GM21723 (cell line): ENCODE measurements at regions not wholly inside any gene's neighbourhood (a gene's known extent, or its start where the extent isn't known, plus 50 kb on each side); places are given as distances from the start of the nearest gene placed in this dataset.

Experiments used
- ATAC-seq: cut with Tn5 transposase; IDR thresholded peaks from one replicate; pipeline ENCODE4 v1.9.1; 2021; ENCODE audit warnings: mild to moderate bottlenecking, moderate library complexity; ENCODE audit not compliant: unreplicated experiment

GRCh38 chr15:46766021-46766420, 951.3 kb upstream of the SEMA6D start:
- ATAC-seq = no peak

DNA sequence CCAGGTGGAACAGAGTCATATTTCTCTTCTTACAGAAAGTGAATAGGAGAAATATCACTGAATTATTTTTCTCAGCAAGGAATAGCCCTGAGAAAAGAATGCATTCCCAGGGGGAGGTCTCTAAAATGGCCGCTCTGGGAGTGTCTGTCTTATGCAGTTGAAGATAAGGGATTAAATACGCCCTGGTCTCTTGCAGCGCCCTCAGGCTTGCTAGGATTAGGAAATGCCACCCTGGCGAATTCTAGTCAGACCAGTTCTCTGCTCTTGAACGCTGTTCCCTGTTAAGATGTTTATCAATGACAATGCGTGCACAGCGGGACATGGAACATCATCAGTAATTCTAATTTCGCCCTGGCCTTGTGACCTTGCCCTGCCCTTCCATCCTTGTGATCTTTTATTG, 949.0 kb upstream of the SEMA6D start:
- ATAC-seq = no peak

DNA sequence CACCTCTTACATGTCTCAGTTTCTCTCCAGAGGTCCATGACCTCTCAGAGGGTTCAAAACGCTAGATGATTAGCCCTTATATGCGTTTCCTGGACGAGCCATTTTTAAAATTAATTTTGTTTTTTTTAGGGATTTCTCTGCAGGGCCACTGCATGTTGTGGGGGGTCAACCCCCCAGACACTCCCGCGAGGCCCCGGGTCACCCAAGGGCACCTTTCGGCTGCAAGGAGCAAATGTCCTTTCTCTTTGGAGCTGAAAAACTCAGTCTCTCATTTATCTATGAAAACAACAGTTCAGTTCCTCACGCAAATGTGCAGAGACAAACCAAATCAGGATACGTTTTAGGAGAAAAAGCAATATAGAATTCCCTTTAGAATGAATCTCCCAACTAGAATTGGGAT, 944.3 kb upstream of the SEMA6D start:
- ATAC-seq = no peak

DNA sequence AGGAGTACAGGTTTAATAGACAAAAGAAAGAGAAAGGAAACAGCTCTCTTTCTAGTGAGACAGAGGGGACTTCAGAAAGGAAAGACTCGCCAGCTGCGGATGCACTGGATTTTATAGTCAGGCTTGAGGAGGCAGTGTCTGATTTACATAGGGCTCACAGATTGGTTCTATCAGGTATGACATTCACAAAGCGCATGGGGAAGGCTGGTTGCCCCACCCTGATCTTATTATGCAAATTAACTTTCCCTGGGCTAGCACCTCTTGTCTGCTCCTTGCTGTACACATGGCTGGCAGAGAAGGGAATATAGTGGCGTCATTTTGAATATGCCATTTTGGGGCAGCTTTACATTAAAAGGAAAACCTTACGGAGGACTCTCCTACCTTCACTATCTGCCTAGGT, 938.4 kb upstream of the SEMA6D start:
- ATAC-seq = no peak

DNA sequence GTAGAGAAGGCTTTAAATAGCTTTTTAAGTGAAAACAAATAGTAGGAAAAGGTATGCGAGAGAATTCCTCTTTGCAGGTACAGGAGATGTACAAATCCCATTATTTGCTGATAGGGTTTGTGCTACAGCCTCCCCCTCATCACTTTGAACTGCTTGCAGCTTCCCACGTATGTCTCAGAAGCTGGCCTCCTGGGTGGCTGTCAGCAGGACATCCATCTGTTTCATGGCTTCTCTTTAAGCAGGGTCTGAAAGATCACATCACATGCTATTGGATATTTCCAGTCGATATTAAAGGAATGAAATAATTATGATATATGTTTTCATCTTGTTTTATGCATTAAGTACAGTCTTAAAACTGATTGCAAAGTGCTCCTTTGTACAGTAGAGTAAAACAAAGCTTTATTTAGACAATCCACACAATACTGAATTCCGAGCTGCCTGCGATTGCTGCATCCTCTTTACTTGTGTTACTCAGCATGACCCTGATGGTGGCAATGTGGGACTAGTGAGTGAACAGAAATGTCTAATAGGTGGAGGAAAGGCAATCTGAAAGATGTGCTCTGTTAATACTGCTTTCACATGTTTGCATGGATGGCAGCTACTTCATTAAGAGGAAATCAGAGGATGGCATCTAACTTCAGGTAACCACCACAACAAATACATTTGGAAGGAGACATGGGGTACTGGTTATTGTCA, 930.6 kb upstream of the SEMA6D start:
- ATAC-seq = no peak

DNA sequence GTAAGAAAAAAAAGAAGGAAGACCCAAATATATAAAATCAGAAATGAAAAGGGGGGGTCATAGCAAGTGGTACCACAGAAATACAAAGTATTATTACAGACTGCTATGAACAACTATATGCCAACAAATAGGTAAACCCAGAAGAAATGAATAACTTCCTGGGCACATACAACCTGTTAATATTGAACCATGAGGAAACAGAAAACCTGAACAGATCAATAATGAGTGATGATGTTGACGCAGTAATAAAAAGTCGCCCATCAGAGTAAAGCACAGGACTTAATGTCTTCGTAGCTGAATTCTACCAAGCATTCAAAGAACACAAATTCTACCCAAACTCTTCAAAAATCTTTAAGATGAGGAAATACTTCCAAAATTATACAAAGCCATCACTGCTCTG, 921.6 kb upstream of the SEMA6D start:
- no peak for ATAC-seq

DNA sequence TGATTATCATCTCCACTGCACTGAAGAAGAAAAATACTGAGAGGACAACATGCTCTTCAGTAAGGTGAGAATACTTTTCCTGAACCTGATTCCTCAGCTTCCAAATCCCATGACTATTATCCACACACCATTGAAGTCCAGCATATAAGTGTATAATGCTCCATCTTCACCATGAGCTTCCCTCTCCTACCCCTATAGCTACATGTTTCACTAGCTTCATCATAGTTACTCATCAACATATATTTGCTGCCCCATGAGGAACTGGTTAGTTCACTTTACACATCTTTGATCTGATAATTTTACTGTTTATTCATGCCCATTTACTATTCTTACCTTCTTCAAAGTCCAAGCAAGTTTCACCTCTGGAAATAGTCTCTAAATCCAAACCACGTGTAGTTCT, 908.5 kb upstream of the SEMA6D start:
- ATAC-seq = no peak

GRCh38 chr15:46815240-46815639, 902.1 kb upstream of the SEMA6D start:
- no peak for ATAC-seq

DNA sequence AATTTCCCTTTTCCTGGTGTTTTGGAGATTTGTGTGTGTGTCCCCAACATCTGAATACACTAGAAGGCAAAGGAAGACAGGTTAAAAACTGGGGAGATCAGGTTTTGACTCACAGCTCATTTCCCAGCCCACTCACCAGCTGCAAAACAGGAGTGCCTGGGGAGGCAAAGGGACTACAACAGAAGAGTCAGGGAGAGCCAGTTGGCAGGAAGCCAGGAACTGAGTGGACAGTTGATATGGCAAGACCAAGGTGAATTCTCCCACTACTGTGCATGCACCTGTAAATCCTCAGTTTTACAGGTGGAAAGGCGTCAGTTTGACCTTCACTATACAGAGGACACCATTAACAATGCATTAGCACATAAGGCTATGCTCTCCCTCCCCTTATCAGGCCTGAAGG, 901.5 kb upstream of the SEMA6D start:
- no peak for ATAC-seq

DNA sequence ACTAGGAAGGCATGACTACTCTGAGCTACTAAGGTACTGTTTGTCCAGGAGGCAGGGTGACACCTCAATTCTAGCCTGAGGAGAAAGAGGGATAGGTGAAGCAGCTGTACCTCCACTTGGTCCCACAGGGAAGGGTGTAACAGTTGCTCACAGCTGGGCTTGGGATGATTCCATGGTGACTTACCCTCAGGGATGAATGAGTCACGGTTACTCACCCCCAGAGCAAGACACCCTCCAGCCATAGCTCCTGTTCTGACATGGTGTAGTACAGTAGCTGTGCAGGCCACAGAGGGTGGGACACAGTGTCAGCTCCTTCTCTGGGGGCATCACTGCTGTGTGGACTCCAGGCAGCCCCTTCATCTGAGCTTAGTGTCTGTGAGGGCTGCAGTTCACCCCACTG, 868.6 kb upstream of the SEMA6D start:
- no peak for ATAC-seq

- no peak for ATAC-seq
These were observed 863.7 kb upstream of the SEMA6D start for GRCh38 chr15:46853600-46853999.

- no peak for ATAC-seq
These were observed 862.7 kb upstream of the SEMA6D start for GRCh38 chr15:46854564-46854963.

DNA sequence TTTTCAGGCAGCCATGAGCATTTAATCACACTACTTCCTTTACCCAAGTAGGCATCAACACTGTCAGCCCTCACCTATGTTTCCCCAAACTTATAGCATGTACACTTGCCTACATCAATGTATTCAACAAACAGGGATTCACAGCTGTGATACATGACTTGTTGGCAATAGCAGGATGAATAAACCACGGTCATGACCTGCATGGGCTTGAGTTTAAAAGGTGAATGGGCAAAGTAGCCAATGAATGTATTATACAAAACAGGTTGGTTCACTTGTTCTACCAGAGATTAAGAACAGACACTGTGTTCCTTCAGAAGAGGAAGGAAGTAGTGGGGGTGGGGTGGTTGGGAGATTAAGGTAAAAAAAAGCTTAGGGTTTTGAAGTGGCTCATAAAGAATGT, 861.9 kb upstream of the SEMA6D start:
- no peak for ATAC-seq

DNA sequence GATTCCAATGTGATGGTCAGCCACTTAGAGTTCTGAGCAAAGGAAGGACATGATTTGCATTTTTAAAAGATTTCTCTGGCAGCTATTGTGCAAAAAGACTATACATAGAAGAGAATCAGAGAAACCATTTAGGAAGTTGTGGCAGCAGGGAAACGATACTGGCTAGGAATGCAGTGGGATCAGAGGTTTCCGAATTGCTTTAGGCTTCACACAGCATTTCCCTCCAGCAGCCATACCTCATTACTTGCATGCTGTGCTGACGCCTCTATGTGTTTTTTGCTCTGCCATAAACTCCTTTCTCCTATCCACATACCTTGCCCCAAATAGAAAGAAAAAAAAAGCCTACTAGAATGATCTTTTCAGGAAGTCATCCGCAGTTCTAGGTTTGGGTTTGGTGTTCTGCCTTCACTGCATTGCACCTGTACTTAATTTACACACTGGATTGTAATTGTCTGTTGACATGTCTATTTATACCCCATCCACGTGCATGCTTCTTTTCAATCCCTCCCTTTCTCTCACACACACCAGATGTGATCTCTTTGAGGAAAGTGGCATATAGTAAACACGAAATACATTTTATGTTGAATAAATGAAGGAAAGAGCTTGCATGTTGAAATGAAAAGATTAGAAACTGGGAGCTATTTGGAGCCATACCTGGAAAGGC, 860.3 kb upstream of the SEMA6D start:
- no peak for ATAC-seq

DNA sequence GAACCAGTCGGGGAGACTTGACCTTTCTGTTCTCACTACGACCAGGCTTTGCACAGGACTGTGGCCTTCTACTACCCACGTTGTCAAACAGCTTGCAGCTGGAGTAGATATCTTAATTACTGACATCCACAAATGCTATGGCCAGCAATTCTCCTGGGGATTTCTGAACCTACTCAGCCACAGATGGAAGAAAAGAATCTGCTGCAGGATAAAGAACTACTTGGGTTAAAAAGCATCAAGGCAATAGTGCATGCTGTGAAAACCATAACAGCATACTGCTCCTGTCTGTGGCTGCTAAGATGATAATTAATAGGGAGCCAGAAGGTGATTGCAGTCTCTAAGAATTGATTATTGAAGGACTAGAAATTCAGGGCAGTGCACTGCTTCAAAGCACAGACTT, 859.2 kb upstream of the SEMA6D start:
- ATAC-seq = no peak

DNA sequence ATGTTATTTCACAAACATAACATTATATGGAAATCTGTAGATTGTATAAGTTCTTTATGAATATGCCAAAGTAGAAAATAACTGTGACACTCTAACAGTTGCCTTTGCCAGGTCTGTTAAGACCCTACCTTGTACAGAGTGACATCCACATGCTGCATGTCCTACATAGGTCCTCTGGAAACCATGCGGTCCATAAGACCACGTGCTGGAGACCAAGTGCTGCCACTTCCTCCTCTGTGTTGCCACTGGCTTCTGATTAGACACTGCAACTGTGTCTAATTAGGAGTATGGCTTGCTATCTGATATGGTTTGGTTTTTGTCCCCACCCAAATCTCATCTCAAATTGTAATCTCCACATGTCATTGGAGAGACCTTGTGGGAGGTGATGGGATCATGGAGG, 855.5 kb upstream of the SEMA6D start:
- ATAC-seq = no peak

GRCh38 chr15:46865155-46865554, 852.1 kb upstream of the SEMA6D start:
- ATAC-seq = no peak

- no peak for ATAC-seq
These were observed 844.9 kb upstream of the SEMA6D start for GRCh38 chr15:46872286-46872980.

DNA sequence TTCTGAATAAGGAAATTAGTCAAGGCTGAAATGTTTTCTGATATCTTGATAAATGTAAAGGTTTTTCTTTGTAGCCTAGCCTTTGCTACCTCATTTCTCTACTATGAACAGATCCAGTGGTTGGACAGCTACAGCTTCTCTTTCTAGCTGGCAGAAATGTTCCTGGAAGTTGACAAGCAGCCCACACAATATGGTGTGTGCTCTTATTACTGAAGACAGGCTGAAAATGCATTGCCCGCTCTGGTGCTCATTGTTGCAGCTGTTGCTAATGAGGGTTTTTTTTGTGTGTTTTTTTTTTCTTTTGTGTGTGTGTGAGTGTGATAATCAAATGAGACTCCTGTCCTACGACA, 844.3 kb upstream of the SEMA6D start:
- ATAC-seq = no peak

DNA sequence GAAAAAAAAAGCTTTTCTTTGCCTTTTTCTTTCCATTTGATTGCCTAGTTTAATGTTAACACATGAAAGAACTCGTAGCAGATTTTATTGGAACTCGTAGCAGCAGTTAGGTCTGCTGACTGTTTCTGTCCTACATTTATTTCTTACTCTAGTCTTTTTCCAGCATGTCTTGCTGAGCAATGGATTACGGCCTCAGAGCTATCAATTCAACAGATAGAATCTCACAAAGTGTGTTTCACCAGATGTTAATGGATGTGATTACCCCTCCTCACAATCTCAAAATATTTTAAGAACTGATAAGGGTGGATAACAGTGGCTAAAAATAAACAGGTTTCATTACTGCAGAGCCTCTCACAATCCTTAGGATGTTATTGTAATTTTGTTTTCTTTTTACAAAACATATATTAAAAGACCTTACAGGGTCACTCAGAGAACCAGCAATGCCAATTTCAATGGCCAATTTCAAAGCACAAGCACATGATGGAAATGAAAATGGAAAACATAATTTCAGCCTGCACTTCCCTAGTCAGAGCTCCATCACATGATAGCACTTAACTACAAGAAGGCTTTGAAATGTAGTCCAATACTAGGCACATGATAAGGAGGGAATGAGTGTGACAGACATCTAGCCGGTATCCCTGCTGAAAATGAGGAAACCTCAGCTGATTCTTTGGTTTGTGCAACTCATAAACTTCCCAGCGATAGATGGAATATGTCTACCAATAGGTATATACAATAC, 838.1 kb upstream of the SEMA6D start:
- ATAC-seq = no peak

DNA sequence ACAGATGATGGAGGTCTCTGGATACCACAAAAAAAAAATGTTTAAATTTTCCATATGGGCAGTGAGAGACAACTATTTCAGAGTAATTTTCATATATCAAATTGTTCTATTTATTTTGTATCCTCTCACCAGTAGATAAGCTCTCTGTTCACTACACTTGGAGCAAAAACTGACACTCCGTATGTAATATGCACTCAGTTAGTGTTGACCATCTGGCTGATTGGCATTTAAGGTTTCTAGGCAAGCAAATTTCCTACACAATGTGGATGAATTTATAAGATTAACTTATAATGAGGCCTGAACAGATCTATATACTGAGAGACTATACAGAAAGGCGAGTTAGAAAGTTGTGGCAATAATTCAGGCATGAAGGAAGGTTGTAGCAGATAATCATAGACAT, 836.5 kb upstream of the SEMA6D start:
- ATAC-seq = no peak
